Right atrium auricular region (tissue), 2 donors: ENCODE measurements at regions not wholly inside any gene's neighbourhood (a gene's known extent, or its start where the extent isn't known, plus 50 kb on each side); places are given as distances from the start of the nearest gene placed in this dataset.

Experiments used
- DNase-seq: peaks from one replicate; pipeline ENCODE4 v3.0.0-alpha.2; 2019; ENCODE audit warnings: low spot score
- H3K27ac ChIP-seq, 2 donors: fragments of 200-600 bp; sonication (generic); 1 replicate in 1 of 2; 2 replicates in 1 of 2; pipeline ENCODE4 v1.5.1; 2016 to 2019
- H3K27me3 ChIP-seq, 2 donors: fragments of 200-600 bp; sonication (generic); one replicate each; pipeline versions ENCODE4 v1.5.1 to v1.6.0; 2017 to 2019
- H3K36me3 ChIP-seq: fragments of 200-600 bp; sonication (generic); one replicate; pipeline ENCODE4 v1.5.1; 2016
- H3K4me1 ChIP-seq, 2 donors: fragments of 200-600 bp; sonication (generic); one replicate each; pipeline versions ENCODE4 v1.5.1 to v1.6.0; 2017 to 2019
- H3K4me3 ChIP-seq, 2 donors: fragments of 200-600 bp; sonication (generic); 1 replicate in 1 of 2; 2 replicates in 1 of 2; pipeline ENCODE4 v1.5.1; 2017 to 2019; ENCODE audit warnings: mild to moderate bottlenecking in 1 of 2, moderate library complexity in 1 of 2
- H3K9me3 ChIP-seq, 2 donors: fragments of 200-600 bp; sonication (generic); one replicate each; pipeline ENCODE4 v1.5.1; 2019
- TF ChIP-seq, protein P1 (sequence below), 2 donors: fragments of 200-600 bp; sonication (generic); IDR thresholded peaks; one replicate each; pipeline ENCODE4 v1.5.1; 2019; ENCODE audit warnings: antibody characterized with exemption in 2 of 2

GRCh38 chr2:118593257-118593656, 254.2 kb downstream of the EN1 start:
- Histone ChIP-seq H3K9me3 (no peaks in the 10 kb centered on the region), H3K27ac (no peak overlapping the region), H3K27me3 (no peaks in the 10 kb centered on the region), H3K4me3 (no peak overlapping the region), H3K4me1 (no peaks in the 10 kb centered on the region), H3K36me3 (no peaks in the 10 kb centered on the region)
- TF ChIP-seq, protein P1, sequence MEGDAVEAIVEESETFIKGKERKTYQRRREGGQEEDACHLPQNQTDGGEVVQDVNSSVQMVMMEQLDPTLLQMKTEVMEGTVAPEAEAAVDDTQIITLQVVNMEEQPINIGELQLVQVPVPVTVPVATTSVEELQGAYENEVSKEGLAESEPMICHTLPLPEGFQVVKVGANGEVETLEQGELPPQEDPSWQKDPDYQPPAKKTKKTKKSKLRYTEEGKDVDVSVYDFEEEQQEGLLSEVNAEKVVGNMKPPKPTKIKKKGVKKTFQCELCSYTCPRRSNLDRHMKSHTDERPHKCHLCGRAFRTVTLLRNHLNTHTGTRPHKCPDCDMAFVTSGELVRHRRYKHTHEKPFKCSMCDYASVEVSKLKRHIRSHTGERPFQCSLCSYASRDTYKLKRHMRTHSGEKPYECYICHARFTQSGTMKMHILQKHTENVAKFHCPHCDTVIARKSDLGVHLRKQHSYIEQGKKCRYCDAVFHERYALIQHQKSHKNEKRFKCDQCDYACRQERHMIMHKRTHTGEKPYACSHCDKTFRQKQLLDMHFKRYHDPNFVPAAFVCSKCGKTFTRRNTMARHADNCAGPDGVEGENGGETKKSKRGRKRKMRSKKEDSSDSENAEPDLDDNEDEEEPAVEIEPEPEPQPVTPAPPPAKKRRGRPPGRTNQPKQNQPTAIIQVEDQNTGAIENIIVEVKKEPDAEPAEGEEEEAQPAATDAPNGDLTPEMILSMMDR (IDR thresholded peaks at IDR 0.05): no peak
- DNase-seq: no peak

DNA sequence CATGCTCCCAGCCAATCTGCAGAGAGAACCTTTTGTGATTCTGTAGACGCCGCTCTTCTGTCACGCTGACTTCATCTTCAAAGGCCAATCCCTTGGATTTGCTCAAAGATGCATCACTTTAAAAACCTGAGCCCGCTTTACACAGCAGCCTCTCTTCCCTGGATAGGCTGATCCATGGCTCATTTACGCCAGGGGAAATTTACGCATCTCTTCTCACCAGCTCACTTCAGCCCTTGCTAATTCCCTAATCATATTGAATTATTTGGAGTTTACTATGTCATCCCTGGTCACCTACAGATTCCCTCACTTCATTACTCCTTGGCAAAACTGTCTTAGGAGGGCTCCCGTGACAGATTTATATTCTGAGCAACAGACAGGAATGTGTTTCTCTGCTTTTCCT, 256.2 kb downstream of the EN1 start:
- no peaks in the 10 kb centered on the region for H3K36me3 ChIP-seq
- H3K27me3 ChIP-seq: no peaks in the 10 kb centered on the region
- TF ChIP-seq, protein P1 (IDR thresholded peaks at IDR 0.05): no peak
- no peaks in the 10 kb centered on the region for H3K4me1 ChIP-seq
- no peak overlapping the region for H3K4me3 ChIP-seq
- no peak for DNase-seq
- no peaks in the 10 kb centered on the region for H3K9me3 ChIP-seq
- H3K27ac ChIP-seq: no peak overlapping the region

DNA sequence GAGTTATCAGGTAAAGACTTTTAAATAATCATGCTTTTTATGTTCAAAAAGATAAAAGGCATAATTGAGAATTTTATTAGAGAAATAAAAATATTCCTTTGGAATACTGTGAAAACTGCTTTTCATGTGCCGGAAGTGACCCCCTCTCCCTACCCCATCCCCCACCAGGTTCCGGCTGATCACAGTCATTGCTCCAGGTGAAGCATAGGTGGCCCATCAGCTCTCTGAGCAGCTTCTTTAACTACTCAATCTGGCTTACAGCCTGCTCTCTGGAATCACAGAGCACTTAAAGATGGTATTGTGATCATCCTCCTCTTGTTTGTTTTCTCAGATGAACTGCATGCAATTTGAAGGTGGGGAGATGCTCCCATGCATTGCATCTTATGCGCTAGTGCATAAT, 257.7 kb downstream of the EN1 start:
- Histone ChIP-seq H3K4me1 (no peaks in the 10 kb centered on the region), H3K27me3 (no peaks in the 10 kb centered on the region), H3K36me3 (no peaks in the 10 kb centered on the region), H3K4me3 (no peak overlapping the region), H3K9me3 (no peaks in the 10 kb centered on the region), H3K27ac (no peak overlapping the region)
- TF ChIP-seq, protein P1 (IDR thresholded peaks at IDR 0.05): no peak
- DNase-seq: no peak

GRCh38 chr2:118588850-118589249, 258.6 kb downstream of the EN1 start:
- TF ChIP-seq, protein P1 (IDR thresholded peaks at IDR 0.05): no peak
- no peak overlapping the region for H3K27ac ChIP-seq
- H3K36me3 ChIP-seq: no peaks in the 10 kb centered on the region
- H3K27me3 ChIP-seq: no peaks in the 10 kb centered on the region
- H3K4me3 ChIP-seq: no peak overlapping the region
- H3K4me1 ChIP-seq: no peaks in the 10 kb centered on the region
- H3K9me3 ChIP-seq: no peaks in the 10 kb centered on the region
- DNase-seq: no peak

DNA sequence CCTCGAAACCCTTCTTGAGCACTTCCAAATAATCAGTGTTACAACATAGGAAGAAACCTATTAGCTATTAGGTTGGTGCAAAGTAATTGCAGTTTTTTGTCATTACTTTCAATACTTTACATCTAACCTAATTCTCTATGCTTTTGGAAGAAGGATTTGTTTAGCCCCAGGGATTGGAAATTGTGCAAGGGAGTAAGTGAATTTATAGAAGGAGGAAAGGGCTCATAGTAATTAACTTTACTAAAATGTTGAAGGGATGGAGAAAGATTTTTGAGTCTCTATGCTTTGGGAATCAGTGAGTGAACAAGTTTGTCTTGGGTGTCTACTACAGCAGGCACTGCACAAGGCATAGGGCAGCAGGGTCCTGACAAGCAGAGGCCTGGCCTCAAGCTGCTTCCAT, 261.1 kb downstream of the EN1 start:
- no peak for DNase-seq
- Histone ChIP-seq H3K4me1 (no peaks in the 10 kb centered on the region), H3K9me3 (no peaks in the 10 kb centered on the region), H3K36me3 (no peaks in the 10 kb centered on the region), H3K4me3 (no peak overlapping the region), H3K27ac (no peak overlapping the region), H3K27me3 (no peaks in the 10 kb centered on the region)
- TF ChIP-seq, protein P1 (IDR thresholded peaks at IDR 0.05): no peak

- Histone ChIP-seq H3K4me3 (no peak overlapping the region), H3K27me3 (no peaks in the 10 kb centered on the region), H3K36me3 (no peaks in the 10 kb centered on the region), H3K4me1 (no peaks in the 10 kb centered on the region), H3K27ac (no peak overlapping the region), H3K9me3 (no peaks in the 10 kb centered on the region)
- TF ChIP-seq, protein P1 (IDR thresholded peaks at IDR 0.05): no peak
- DNase-seq: no peak
These were observed 262.6 kb downstream of the EN1 start for GRCh38 chr2:118584877-118585276.
